ENCODE measurements at regions not wholly inside any gene's neighbourhood (a gene's known extent, or its start where the extent isn't known, plus 50 kb on each side); places are given as distances from the start of the nearest gene placed in this dataset.
"Not testable (repeated sequence)": the region's sequence is repeated elsewhere in the genome, so short reads cannot be mapped to it uniquely, and the experiment has no call there.

DNA sequence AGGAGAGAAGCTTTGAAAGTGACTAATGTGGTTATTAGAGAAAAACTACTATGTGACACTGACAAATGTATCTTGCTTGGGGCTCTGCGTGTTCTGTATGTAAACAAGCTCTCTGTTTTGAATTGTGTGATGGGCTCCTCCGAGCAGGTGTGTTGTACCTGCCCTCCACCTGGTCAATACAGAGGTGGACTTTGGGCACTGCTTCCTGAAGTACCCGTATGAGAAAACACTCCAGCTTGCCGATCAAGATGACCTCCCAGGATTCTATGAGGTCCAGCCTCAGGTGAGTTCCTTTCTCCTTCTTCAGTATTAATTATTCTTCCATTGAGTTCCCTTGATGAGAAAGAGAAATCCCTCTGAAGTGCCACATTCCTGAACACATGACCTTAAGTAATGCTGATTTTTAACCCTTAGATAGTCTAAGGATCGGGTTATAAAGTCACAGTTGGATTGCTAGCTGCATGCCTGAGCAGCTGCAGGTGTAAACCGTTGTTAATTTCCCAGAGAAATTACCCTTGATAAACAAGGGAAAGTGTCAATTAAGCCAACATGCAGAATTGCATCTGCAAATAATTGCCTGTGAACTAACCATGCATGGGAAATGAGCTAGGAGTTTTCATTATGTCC lies 292.0 kb upstream of the NBPF12 start:
- H3K9ac ChIP-seq (ENCODE audit: low read length); POLR2A ChIA-PET (ENCODE audit: unreplicated experiment); H3K4me1 ChIP-seq (ENCODE audit: insufficient read depth, low read length); H3K27ac ChIP-seq (ENCODE audit: low read length); H2AFZ ChIP-seq (ENCODE audit: low read length); H3K4me2 ChIP-seq (ENCODE audit: low read length); H3K4me3 ChIP-seq (ENCODE audit: low read length); intact Hi-C loops (cut with micrococcal nuclease); H3K79me2 ChIP-seq (ENCODE audit: low read length); H4K20me1 ChIP-seq (ENCODE audit: low read length); H3F3A ChIP-seq (ENCODE audit: low read length, unreplicated experiment); H3K36me3 ChIP-seq (ENCODE audit: low read depth, low read length); ATAC-seq; BruUV-seq (replicated peaks); DNase-seq; H3K27me3 ChIP-seq (ENCODE audit: low read length); CTCF ChIA-PET; H3K9me2 ChIP-seq (replicated peaks; ENCODE audit: low read length); H3K9me3 ChIP-seq (ENCODE audit: low read length): not testable (repeated sequence)

GRCh38 chr1:146641534-146641933 lies 296.6 kb upstream of the NBPF12 start:
- H3K9me2 ChIP-seq (replicated peaks; ENCODE audit: low read length); H3K36me3 ChIP-seq (ENCODE audit: low read depth, low read length); POLR2A ChIA-PET (ENCODE audit: unreplicated experiment); BruUV-seq (replicated peaks); H3K9me3 ChIP-seq (ENCODE audit: low read length); H3F3A ChIP-seq (ENCODE audit: low read length, unreplicated experiment); H2AFZ ChIP-seq (ENCODE audit: low read length); H3K9ac ChIP-seq (ENCODE audit: low read length); H3K79me2 ChIP-seq (ENCODE audit: low read length); CTCF ChIA-PET; H3K27me3 ChIP-seq (ENCODE audit: low read length); H3K4me1 ChIP-seq (ENCODE audit: insufficient read depth, low read length); H3K4me3 ChIP-seq (ENCODE audit: low read length); DNase-seq; H4K20me1 ChIP-seq (ENCODE audit: low read length); ATAC-seq; intact Hi-C loops (cut with micrococcal nuclease); H3K27ac ChIP-seq (ENCODE audit: low read length); H3K4me2 ChIP-seq (ENCODE audit: low read length): not testable (repeated sequence)

- H3F3A ChIP-seq (ENCODE audit: low read length, unreplicated experiment); H3K27me3 ChIP-seq (ENCODE audit: low read length); H3K9me2 ChIP-seq (replicated peaks; ENCODE audit: low read length); H3K4me3 ChIP-seq (ENCODE audit: low read length); DNase-seq; H3K27ac ChIP-seq (ENCODE audit: low read length); H4K20me1 ChIP-seq (ENCODE audit: low read length); H3K4me2 ChIP-seq (ENCODE audit: low read length); H3K9me3 ChIP-seq (ENCODE audit: low read length); CTCF ChIA-PET; POLR2A ChIA-PET (ENCODE audit: unreplicated experiment); BruUV-seq (replicated peaks); intact Hi-C loops (cut with micrococcal nuclease); H3K9ac ChIP-seq (ENCODE audit: low read length); H2AFZ ChIP-seq (ENCODE audit: low read length); H3K4me1 ChIP-seq (ENCODE audit: insufficient read depth, low read length); H3K79me2 ChIP-seq (ENCODE audit: low read length); H3K36me3 ChIP-seq (ENCODE audit: low read depth, low read length); ATAC-seq: not testable (repeated sequence)
Observed at GRCh38 chr1:146640671-146641070, 297.5 kb upstream of the NBPF12 start.

- H3K9me3 ChIP-seq (ENCODE audit: low read length); H3K4me3 ChIP-seq (ENCODE audit: low read length); POLR2A ChIA-PET (ENCODE audit: unreplicated experiment); H3K36me3 ChIP-seq (ENCODE audit: low read depth, low read length); H3K4me2 ChIP-seq (ENCODE audit: low read length); H4K20me1 ChIP-seq (ENCODE audit: low read length); H3K79me2 ChIP-seq (ENCODE audit: low read length); H2AFZ ChIP-seq (ENCODE audit: low read length); CTCF ChIA-PET; H3K27me3 ChIP-seq (ENCODE audit: low read length); H3K9ac ChIP-seq (ENCODE audit: low read length); DNase-seq; H3K27ac ChIP-seq (ENCODE audit: low read length); BruUV-seq (replicated peaks); intact Hi-C loops (cut with micrococcal nuclease); H3F3A ChIP-seq (ENCODE audit: low read length, unreplicated experiment); ATAC-seq; H3K9me2 ChIP-seq (replicated peaks; ENCODE audit: low read length); H3K4me1 ChIP-seq (ENCODE audit: insufficient read depth, low read length): not testable (repeated sequence)
Observed at GRCh38 chr1:146630302-146630701, 307.8 kb upstream of the NBPF12 start.

DNA sequence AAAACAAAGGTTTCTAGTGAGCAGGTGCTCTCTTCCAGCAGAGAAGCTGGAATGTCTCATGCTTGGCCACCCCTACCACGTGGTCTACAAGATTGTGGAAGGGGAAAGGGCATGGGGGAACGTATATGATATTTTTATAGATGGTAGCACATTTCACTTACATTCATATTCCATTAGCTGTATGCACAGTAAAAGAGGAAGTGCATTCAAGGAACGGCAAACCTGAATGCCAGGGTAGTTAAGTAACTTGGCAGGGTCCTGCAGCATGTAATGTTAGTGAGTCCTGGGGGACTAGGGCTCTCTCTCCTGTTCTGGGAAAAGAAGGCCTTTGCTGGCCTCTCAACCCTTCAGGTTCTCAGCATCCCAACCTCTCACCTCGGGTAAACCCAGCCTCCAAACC lies 319.5 kb upstream of the NBPF12 start:
- H3K9me2 ChIP-seq (replicated peaks; ENCODE audit: low read length); DNase-seq; H3K9me3 ChIP-seq (ENCODE audit: low read length); POLR2A ChIA-PET (ENCODE audit: unreplicated experiment); H3F3A ChIP-seq (ENCODE audit: low read length, unreplicated experiment); H3K4me3 ChIP-seq (ENCODE audit: low read length); H3K27me3 ChIP-seq (ENCODE audit: low read length); H3K79me2 ChIP-seq (ENCODE audit: low read length); ATAC-seq; H3K4me1 ChIP-seq (ENCODE audit: insufficient read depth, low read length); BruUV-seq (replicated peaks); H2AFZ ChIP-seq (ENCODE audit: low read length); intact Hi-C loops (cut with micrococcal nuclease); H3K36me3 ChIP-seq (ENCODE audit: low read depth, low read length); H3K27ac ChIP-seq (ENCODE audit: low read length); H4K20me1 ChIP-seq (ENCODE audit: low read length); H3K9ac ChIP-seq (ENCODE audit: low read length); CTCF ChIA-PET; H3K4me2 ChIP-seq (ENCODE audit: low read length): not testable (repeated sequence)

DNA sequence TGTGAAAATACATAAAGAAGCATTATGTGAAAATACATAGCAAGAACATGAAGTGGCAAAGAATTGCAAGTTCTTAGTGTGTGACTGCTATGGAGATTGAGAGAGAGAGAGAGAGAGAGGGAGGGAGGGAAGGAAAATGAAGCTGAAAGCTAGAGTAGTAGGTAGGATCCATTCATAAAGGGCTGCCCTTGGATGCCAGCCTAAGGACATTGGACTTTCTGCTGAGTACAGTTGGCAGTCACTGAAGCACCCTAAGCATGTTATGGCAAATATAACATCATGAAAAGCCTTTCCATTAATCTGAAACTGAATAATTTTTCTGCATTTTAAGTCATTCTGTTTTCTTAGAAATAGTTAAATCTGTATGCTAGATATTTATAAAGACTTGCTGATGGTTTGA lies 333.4 kb upstream of the NBPF12 start:
- H3K4me3 ChIP-seq (ENCODE audit: low read length); DNase-seq; H3K9ac ChIP-seq (ENCODE audit: low read length); H3K79me2 ChIP-seq (ENCODE audit: low read length); H3K9me2 ChIP-seq (replicated peaks; ENCODE audit: low read length); CTCF ChIA-PET; H3F3A ChIP-seq (ENCODE audit: low read length, unreplicated experiment); H4K20me1 ChIP-seq (ENCODE audit: low read length); H3K4me2 ChIP-seq (ENCODE audit: low read length); H2AFZ ChIP-seq (ENCODE audit: low read length); H3K9me3 ChIP-seq (ENCODE audit: low read length); H3K4me1 ChIP-seq (ENCODE audit: insufficient read depth, low read length); ATAC-seq; H3K27me3 ChIP-seq (ENCODE audit: low read length); POLR2A ChIA-PET (ENCODE audit: unreplicated experiment); H3K36me3 ChIP-seq (ENCODE audit: low read depth, low read length); H3K27ac ChIP-seq (ENCODE audit: low read length); intact Hi-C loops (cut with micrococcal nuclease); BruUV-seq (replicated peaks): not testable (repeated sequence)

- H3K9me3 ChIP-seq (ENCODE audit: low read length); H4K20me1 ChIP-seq (ENCODE audit: low read length); H3F3A ChIP-seq (ENCODE audit: low read length, unreplicated experiment); POLR2A ChIA-PET (ENCODE audit: unreplicated experiment); CTCF ChIA-PET; BruUV-seq (replicated peaks); H3K4me3 ChIP-seq (ENCODE audit: low read length); intact Hi-C loops (cut with micrococcal nuclease); H3K9me2 ChIP-seq (replicated peaks; ENCODE audit: low read length); ATAC-seq; H3K79me2 ChIP-seq (ENCODE audit: low read length); H3K27me3 ChIP-seq (ENCODE audit: low read length); H3K9ac ChIP-seq (ENCODE audit: low read length); H3K36me3 ChIP-seq (ENCODE audit: low read depth, low read length); DNase-seq; H2AFZ ChIP-seq (ENCODE audit: low read length); H3K27ac ChIP-seq (ENCODE audit: low read length); H3K4me2 ChIP-seq (ENCODE audit: low read length); H3K4me1 ChIP-seq (ENCODE audit: insufficient read depth, low read length): not testable (repeated sequence)
Observed at GRCh38 chr1:146600720-146601307, 337.3 kb upstream of the NBPF12 start.

All from PC-3 (cell line).